HG03196 (cell line): ENCODE measurements at regions not wholly inside any gene's neighbourhood (a gene's known extent, or its start where the extent isn't known, plus 50 kb on each side); places are given as distances from the start of the nearest gene placed in this dataset.

ENCODE experiments used
- ATAC-seq: cut with Tn5 transposase; IDR thresholded peaks from one replicate; pipeline ENCODE4 v1.9.1; 2021; ENCODE audit not compliant: unreplicated experiment

- no peak for ATAC-seq
These were observed 57.0 kb downstream of the PHLDA1 start for GRCh38 chr12:75974323-75975187.

- no peak for ATAC-seq
These were observed 60.3 kb downstream of the PHLDA1 start for GRCh38 chr12:75971253-75971652.

GRCh38 chr12:75970310-75970709, 61.3 kb downstream of the PHLDA1 start:
- ATAC-seq = no peak

GRCh38 chr12:75969768-75970167, 61.8 kb downstream of the PHLDA1 start:
- no peak for ATAC-seq

- no peak for ATAC-seq
These were observed 65.9 kb downstream of the PHLDA1 start for GRCh38 chr12:75965661-75966060.

- no peak for ATAC-seq
These were observed 67.4 kb downstream of the PHLDA1 start for GRCh38 chr12:75964150-75964549.

GRCh38 chr12:75961878-75962277, 69.7 kb downstream of the PHLDA1 start:
- ATAC-seq = no peak

GRCh38 chr12:75960954-75961661, 70.5 kb downstream of the PHLDA1 start:
- ATAC-seq = no peak

- ATAC-seq = no peak
These were observed 71.3 kb downstream of the PHLDA1 start for GRCh38 chr12:75960086-75960910.

- no peak for ATAC-seq
These were observed 72.1 kb downstream of the PHLDA1 start for GRCh38 chr12:75959506-75959905.

GRCh38 chr12:75959060-75959459, 72.5 kb downstream of the PHLDA1 start:
- no peak for ATAC-seq

- ATAC-seq = no peak
These were observed 76.3 kb downstream of the PHLDA1 start for GRCh38 chr12:75955251-75955650.

GRCh38 chr12:75954749-75955148, 76.8 kb downstream of the PHLDA1 start:
- no peak for ATAC-seq

- no peak for ATAC-seq
These were observed 77.5 kb downstream of the PHLDA1 start for GRCh38 chr12:75954041-75954440.

GRCh38 chr12:75953312-75953906, 78.2 kb downstream of the PHLDA1 start:
- ATAC-seq = no peak

GRCh38 chr12:75951399-75952278, 79.9 kb downstream of the PHLDA1 start:
- no peak for ATAC-seq

GRCh38 chr12:75947156-75947723, 84.3 kb downstream of the PHLDA1 start:
- ATAC-seq = no peak

GRCh38 chr12:75945581-75945980, 86.0 kb downstream of the PHLDA1 start:
- no peak for ATAC-seq

GRCh38 chr12:75944905-75945432, 86.6 kb downstream of the PHLDA1 start:
- no peak for ATAC-seq
